H1 (cell line): ENCODE measurements at regions not wholly inside any gene's neighbourhood (a gene's known extent, or its start where the extent isn't known, plus 50 kb on each side); places are given as distances from the start of the nearest gene placed in this dataset.

ENCODE experiments used
- CTCF ChIA-PET: fragments of 300-600 bp; sonication (Branson Sonifier 250); formaldehyde crosslinking; loops from one replicate; lab custom pipeline; 2021; ENCODE audit not compliant: partially characterized antibody; lab: Charles Lee
- POLR2A ChIA-PET: fragments of 300-600 bp; sonication (Branson Sonifier 250); formaldehyde crosslinking; loops from one replicate; lab custom pipeline; 2021; ENCODE audit warnings: inconsistent platforms; ENCODE audit not compliant: partially characterized antibody; lab: Charles Lee
- DNase-seq, 2 experiments: peaks; one replicate each; pipeline versions ENCODE4 v3.0.0 to v3.0.0-alpha.2; 2010 to 2022; ENCODE audit warnings: low spot score in 2 of 2, low read depth in 1 of 2, mixed read lengths in 1 of 2
- FAIRE-seq: peaks from 2 replicates; lab custom pipeline; 2011; peaks lifted over from hg19 to GRCh38; lab: Jason Lieb, UNC
- H2AFZ ChIP-seq: 2 replicates; pipeline ENCODE4 v1.8.1; 2012; ENCODE audit warnings: low read length, inconsistent platforms
- H2AK5ac ChIP-seq: 2 replicates; pipeline ENCODE4 v1.6.1; 2013; ENCODE audit warnings: low read depth, low read length
- H2BK120ac ChIP-seq: replicated peaks from 2 replicates; pipeline ENCODE3; 2013; ENCODE audit warnings: low read depth, low read length, inconsistent platforms
- H2BK12ac ChIP-seq: 2 replicates; pipeline ENCODE4 v1.6.1; 2013; ENCODE audit warnings: low read depth, low read length
- H2BK15ac ChIP-seq: 2 replicates; pipeline ENCODE4 v1.6.1; 2013; ENCODE audit warnings: low read length
- H2BK20ac ChIP-seq: 2 replicates; pipeline ENCODE4 v1.6.1; 2013; ENCODE audit warnings: low read length
- H2BK5ac ChIP-seq: 2 replicates; pipeline ENCODE4 v1.6.1; 2013; ENCODE audit warnings: low read depth, low read length
- H3K14ac ChIP-seq: 2 replicates; pipeline ENCODE4 v1.6.1; 2013; ENCODE audit warnings: inconsistent platforms; ENCODE audit not compliant: insufficient read length
- H3K18ac ChIP-seq: 2 replicates; pipeline ENCODE4 v1.6.1; 2013; ENCODE audit warnings: low read length; ENCODE audit errors: extremely low read depth
- H3K23ac ChIP-seq: 2 replicates; pipeline ENCODE4 v1.6.1; 2013; ENCODE audit warnings: inconsistent platforms; ENCODE audit not compliant: insufficient read length
- H3K23me2 ChIP-seq: 2 replicates; pipeline ENCODE4 v1.6.1; 2013; ENCODE audit warnings: low read depth, low read length
- H3K27ac ChIP-seq: 2 replicates; pipeline ENCODE4 v1.6.1; 2011; ENCODE audit warnings: low read depth, low read length, inconsistent platforms
- H3K27me3 ChIP-seq, 4 experiments: replicated peaks in 1 of 4; 1 replicate in 1 of 4; 2 replicates in 3 of 4; pipeline versions ENCODE4 v1.6.1 to v1.8.1; 2011 to 2013; ENCODE audit warnings: low read length in 3 of 4, mild to moderate bottlenecking in 3 of 4, inconsistent platforms in 2 of 4, mixed read lengths in 2 of 4, moderate library complexity in 1 of 4; ENCODE audit not compliant: control insufficient read depth in 3 of 4, insufficient read depth in 3 of 4; ENCODE audit errors: extremely low read depth in 1 of 4
- H3K36me3 ChIP-seq, 4 experiments: 2 replicates each; pipeline versions ENCODE4 v1.6.1 to v1.8.1; 2011 to 2013; ENCODE audit warnings: mild to moderate bottlenecking in 4 of 4, low read length in 3 of 4, moderate library complexity in 2 of 4, control low read depth in 1 of 4, inconsistent platforms in 1 of 4; ENCODE audit not compliant: insufficient read depth in 4 of 4, control insufficient read depth in 2 of 4
- H3K4ac ChIP-seq: replicated peaks from 2 replicates; pipeline ENCODE3; 2013; ENCODE audit warnings: low read length, low read depth, mixed read lengths, inconsistent platforms; ENCODE audit not compliant: insufficient read length
- H3K4me1 ChIP-seq, 4 experiments: replicated peaks in 1 of 4; 1 replicate in 1 of 4; 2 replicates in 3 of 4; pipeline versions ENCODE4 v1.6.1 to v1.8.1; 2011 to 2013; ENCODE audit warnings: low read length in 3 of 4, inconsistent platforms in 2 of 4, mixed read lengths in 1 of 4; ENCODE audit not compliant: insufficient read depth in 4 of 4, control insufficient read depth in 3 of 4
- H3K4me2 ChIP-seq, 2 experiments: 2 replicates each; pipeline versions ENCODE4 v1.6.1 to v1.8.1; 2011 to 2013; ENCODE audit warnings: low read depth in 2 of 2, low read length in 2 of 2, control low read depth in 1 of 2, inconsistent platforms in 1 of 2, mild to moderate bottlenecking in 1 of 2; ENCODE audit not compliant: insufficient read depth in 1 of 2
- H3K4me3 ChIP-seq, 4 experiments: fragments of 200-600, 300-600 bp in 1 of 4; sonication (generic), shearing (Covaris generic), sonication (Bioruptor Twin) in 1 of 4; 2 replicates each; pipeline versions ENCODE4 v1.5.1 to v1.8.1; 2011 to 2016; ENCODE audit warnings: low read length in 4 of 4, low read depth in 3 of 4, control low read depth in 2 of 4, inconsistent platforms in 2 of 4, mild to moderate bottlenecking in 2 of 4, mixed read lengths in 1 of 4, moderate library complexity in 1 of 4; ENCODE audit not compliant: insufficient read depth in 2 of 4; ENCODE audit errors: extremely low read depth in 1 of 4
- H3K56ac ChIP-seq: replicated peaks from 2 replicates; pipeline ENCODE3; 2013; ENCODE audit warnings: low read depth, mild to moderate bottlenecking, mixed read lengths, low read length, inconsistent platforms; ENCODE audit not compliant: insufficient read length
- H3K79me1 ChIP-seq: 2 replicates; pipeline ENCODE4 v1.6.1; 2013; ENCODE audit warnings: low read depth, low read length, control low read depth
- H3K79me2 ChIP-seq, 2 experiments: 2 replicates each; pipeline versions ENCODE4 v1.6.1 to v1.8.1; 2012 to 2013; ENCODE audit warnings: low read length in 2 of 2, mild to moderate bottlenecking in 2 of 2, inconsistent platforms in 1 of 2; ENCODE audit not compliant: insufficient read depth in 2 of 2, control insufficient read depth in 1 of 2
- H3K9ac ChIP-seq, 4 experiments: replicated peaks in 1 of 4; 1 replicate in 1 of 4; 2 replicates in 3 of 4; pipeline versions ENCODE4 v1.6.1 to v1.8.1; 2011 to 2013; ENCODE audit warnings: low read depth in 3 of 4, low read length in 3 of 4, control low read depth in 2 of 4, mild to moderate bottlenecking in 2 of 4, moderate library complexity in 2 of 4, inconsistent platforms in 1 of 4; ENCODE audit errors: extremely low read depth in 1 of 4
- H3K9me3 ChIP-seq, 2 experiments: 2 replicates each; pipeline versions ENCODE4 v1.6.1 to v1.8.1; 2012 to 2013; ENCODE audit warnings: mild to moderate bottlenecking in 2 of 2, moderate library complexity in 2 of 2, control low read depth in 1 of 2, inconsistent platforms in 1 of 2, low read depth in 1 of 2, low read length in 1 of 2, mixed read lengths in 1 of 2; ENCODE audit not compliant: insufficient read depth in 2 of 2
- H4K20me1 ChIP-seq, 2 experiments: replicated peaks in 1 of 2; 2 replicates each; pipeline versions ENCODE3 to v1.8.1; 2011 to 2013; ENCODE audit warnings: inconsistent platforms in 2 of 2, low read length in 2 of 2, mild to moderate bottlenecking in 1 of 2; ENCODE audit not compliant: insufficient read depth in 2 of 2, control insufficient read depth in 1 of 2
- H4K5ac ChIP-seq: 2 replicates; pipeline ENCODE4 v1.6.1; 2013; ENCODE audit warnings: low read length, low read depth, mixed read lengths, inconsistent platforms; ENCODE audit not compliant: insufficient read length
- H4K8ac ChIP-seq: 2 replicates; pipeline ENCODE4 v1.8.0; 2013; ENCODE audit warnings: mild to moderate bottlenecking, moderate library complexity, low read length, inconsistent platforms; ENCODE audit not compliant: insufficient read depth; ENCODE audit errors: extremely low read depth
- H4K91ac ChIP-seq: replicated peaks from 2 replicates; pipeline ENCODE3; 2013; ENCODE audit warnings: low read length, mixed read lengths, inconsistent platforms; ENCODE audit not compliant: insufficient read length
- BACH1 ChIP-seq: IDR thresholded peaks from 2 replicates; pipeline ENCODE4 v1.6.1; 2012; ENCODE audit warnings: low read length, improper control_type of control experiment
- CBX8 ChIP-seq: fragments of 300-800, 300-1000 bp; sonication (generic); IDR thresholded peaks from 2 replicates; pipeline ENCODE4 v1.7.1; 2016; ENCODE audit warnings: low read depth, low read length, borderline replicate concordance
- KDM1A ChIP-seq: fragments of 200-600, 300-600 bp; sonication (generic); IDR thresholded peaks from 2 replicates; pipeline ENCODE4 v1.7.1; 2016; ENCODE audit warnings: mild to moderate bottlenecking, low read length, borderline replicate concordance
- RAD21 ChIP-seq, 2 experiments: IDR thresholded peaks in 1 of 2; conservative IDR thresholded peaks in 1 of 2; 2 replicates each; pipeline ENCODE4 v1.6.1; 2011; ENCODE audit warnings: low read depth in 2 of 2, low read length in 2 of 2, improper control_type of control experiment in 1 of 2, inconsistent platforms in 1 of 2, mild to moderate bottlenecking in 1 of 2, moderate library complexity in 1 of 2
- RBBP5 ChIP-seq: IDR thresholded peaks from 2 replicates; pipeline ENCODE4 v1.7.1; 2012; ENCODE audit warnings: low read depth, mild to moderate bottlenecking, inconsistent platforms, low read length, moderate library complexity, borderline replicate concordance
- SIN3A ChIP-seq, 2 experiments: IDR thresholded peaks in 1 of 2; conservative IDR thresholded peaks in 1 of 2; 2 replicates each; pipeline ENCODE4 v1.6.1; 2011 to 2012; ENCODE audit warnings: low read length in 2 of 2, improper control_type of control experiment in 1 of 2, low read depth in 1 of 2, mild to moderate bottlenecking in 1 of 2
- TAF1 ChIP-seq: IDR thresholded peaks from 2 replicates; pipeline ENCODE4 v1.6.1; 2011; ENCODE audit warnings: mild to moderate bottlenecking, low read depth, low read length
- WGBS, 2 experiments: shearing (Covaris generic) in 1 of 2; methylation state at CpG; one replicate each; pipeline versions ENCODE4 v1.1.6 to v1.1.7; 2013 to 2015; ENCODE audit warnings: low lambda C conversion rate in 2 of 2, mixed read lengths in 2 of 2, inconsistent platforms in 1 of 2, low coverage in 1 of 2, missing lambda C conversion rate in 1 of 2; ENCODE audit not compliant: insufficient replicate concordance in 2 of 2, insufficient coverage in 1 of 2, insufficient read length in 1 of 2; ENCODE audit errors: extremely low coverage in 1 of 2, missing lambda C conversion rate in 1 of 2; 5-methylcytosine and 5-hydroxymethylcytosine counted together

- FAIRE-seq: no peak
Observed at GRCh38 chr18:77755187-77755586, 505.5 kb downstream of the GALR1 start.

More at GRCh38 chr18:77755187-77755586, 505.5 kb downstream of the GALR1 start:
- WGBS, 2 experiments: 64% methylated on average over 6 of the region's 6 CpGs; no CpG with 5 or more reads in 1 of the 2 experiments
- TF ChIP-seq BACH1: no peak
- no peak for TF ChIP-seq RBBP5
- no peak for TF ChIP-seq CBX8
- TF ChIP-seq SIN3A (conservative IDR thresholded peaks at IDR 0.05 in 1 of 2, IDR thresholded peaks at IDR 0.05 in 1 of 2; ENCODE audit: low read depth in 1 of 2, low read length in 2 of 2): no peak
- no peak for TF ChIP-seq KDM1A
- TF ChIP-seq RAD21 (IDR thresholded peaks at IDR 0.05 in 1 of 2, conservative IDR thresholded peaks at IDR 0.05 in 1 of 2; ENCODE audit: low read depth in 2 of 2, low read length in 2 of 2): no peak
- no peak for TF ChIP-seq TAF1
- TF ChIP-seq, all 59 proteins: peak for 0
- H2BK120ac ChIP-seq: peak overlapping the region; percentile 18
- no peak overlapping the region for H4K5ac ChIP-seq
- H4K8ac ChIP-seq: no peak overlapping the region
- DNase-seq: no peak
- no peak overlapping the region for H4K91ac ChIP-seq
- H3K79me1 ChIP-seq: no peaks in the 10 kb centered on the region
- ChIA-PET CTCF (interaction anchor here (1.1 to 2.0 kb wide), 4 partner anchors 10 to 176 kb away, joined by 3 to 6 read pairs (median 4); no protein-coding TSS in a partner anchor), POLR2A (interaction anchor here (1.3 kb wide), 1 partner anchor 9 kb away, joined by 3 read pairs; no protein-coding TSS in a partner anchor)
- H3K36me3 ChIP-seq: no peaks in the 10 kb centered on the region
- H3K56ac ChIP-seq: no peak overlapping the region
- H2BK5ac ChIP-seq: no peak overlapping the region
- H2BK15ac ChIP-seq: no peak overlapping the region
- peaks cover 0 to 17% (median 10%) of the 10 kb centered on the region in 4 experiments; a peak in 6 of 7 replicates for H3K4me1 ChIP-seq
- peak overlapping the region in 1 of 2 experiments; percentile 46; a peak in 2 of 4 replicates for H3K4me2 ChIP-seq
- H2BK20ac ChIP-seq: no peak overlapping the region
- H3K4ac ChIP-seq: no peak overlapping the region
- H3K14ac ChIP-seq: no peak overlapping the region
- no peak overlapping the region for H2AK5ac ChIP-seq
- H3K9me3 ChIP-seq: 0 out of 4 replicates have a peak, but pooled peaks cover 0 to 4% of the 10 kb centered on the region in 2 experiments
- H2BK12ac ChIP-seq: no peak overlapping the region; the same call in 1 of the 2 replicates
- H2AFZ ChIP-seq: no peak overlapping the region
- no peak overlapping the region for H3K23ac ChIP-seq
- H3K27ac ChIP-seq: no peak overlapping the region
- no peaks in the 10 kb centered on the region for H3K27me3 ChIP-seq
- H3K23me2 ChIP-seq: no peaks in the 10 kb centered on the region
- H3K4me3 ChIP-seq: no peak overlapping the region
- no peak overlapping the region for H3K9ac ChIP-seq
- no peak overlapping the region for H3K18ac ChIP-seq
- no peaks in the 10 kb centered on the region for H3K79me2 ChIP-seq
- H4K20me1 ChIP-seq: no peaks in the 10 kb centered on the region
